IMR-90 (cell line): ENCODE measurements at regions not wholly inside any gene's neighbourhood (a gene's known extent, or its start where the extent isn't known, plus 50 kb on each side); places are given as distances from the start of the nearest gene placed in this dataset.

Experiments
- CEBPB ChIP-seq: IDR thresholded peaks from 2 replicates; pipeline ENCODE4 v1.6.1; 2012; ENCODE audit warnings: low read depth, low read length, improper control_type of control experiment
- ELK1 ChIP-seq: fragments of 150-350 bp; IDR thresholded peaks from 2 replicates; pipeline ENCODE4 v1.6.1; 2016; ENCODE audit warnings: low read depth, mild to moderate bottlenecking, low read length, moderate library complexity, borderline replicate concordance
- FOS ChIP-seq: fragments of 150-350 bp; IDR thresholded peaks from 2 replicates; pipeline ENCODE4 v1.6.1; 2016; ENCODE audit warnings: low read depth, low read length
- MAFK ChIP-seq: IDR thresholded peaks from 2 replicates; pipeline ENCODE4 v1.6.1; 2012; ENCODE audit warnings: low read depth, low read length, improper control_type of control experiment
- MAZ ChIP-seq: IDR thresholded peaks from 2 replicates; pipeline ENCODE4 v1.6.1; 2012; ENCODE audit warnings: low read depth, mild to moderate bottlenecking, low read length, improper control_type of control experiment, moderate library complexity, borderline replicate concordance
- MXI1 ChIP-seq: IDR thresholded peaks from 2 replicates; pipeline ENCODE4 v1.6.1; 2012; ENCODE audit warnings: low read depth, mild to moderate bottlenecking, low read length, moderate library complexity, borderline replicate concordance
- NFE2L2 ChIP-seq: fragments of 150-350 bp; IDR thresholded peaks from 2 replicates; pipeline ENCODE4 v1.6.1; 2016; ENCODE audit warnings: low read depth, mild to moderate bottlenecking, low read length
- POLR2A ChIP-seq: IDR thresholded peaks from 2 replicates; pipeline ENCODE4 v1.6.1; 2012; ENCODE audit warnings: mild to moderate bottlenecking, low read depth, low read length
- RAD21 ChIP-seq: IDR thresholded peaks from 2 replicates; pipeline ENCODE4 v1.6.1; 2012; ENCODE audit warnings: low read length, improper control_type of control experiment
- TF ChIP-seq, protein P1 (sequence below): conservative IDR thresholded peaks from 2 replicates; pipeline ENCODE4 v1.5.1; 2012; ENCODE audit warnings: mild to moderate bottlenecking, low read depth, low read length, improper control_type of control experiment

- TF ChIP-seq, protein P1, sequence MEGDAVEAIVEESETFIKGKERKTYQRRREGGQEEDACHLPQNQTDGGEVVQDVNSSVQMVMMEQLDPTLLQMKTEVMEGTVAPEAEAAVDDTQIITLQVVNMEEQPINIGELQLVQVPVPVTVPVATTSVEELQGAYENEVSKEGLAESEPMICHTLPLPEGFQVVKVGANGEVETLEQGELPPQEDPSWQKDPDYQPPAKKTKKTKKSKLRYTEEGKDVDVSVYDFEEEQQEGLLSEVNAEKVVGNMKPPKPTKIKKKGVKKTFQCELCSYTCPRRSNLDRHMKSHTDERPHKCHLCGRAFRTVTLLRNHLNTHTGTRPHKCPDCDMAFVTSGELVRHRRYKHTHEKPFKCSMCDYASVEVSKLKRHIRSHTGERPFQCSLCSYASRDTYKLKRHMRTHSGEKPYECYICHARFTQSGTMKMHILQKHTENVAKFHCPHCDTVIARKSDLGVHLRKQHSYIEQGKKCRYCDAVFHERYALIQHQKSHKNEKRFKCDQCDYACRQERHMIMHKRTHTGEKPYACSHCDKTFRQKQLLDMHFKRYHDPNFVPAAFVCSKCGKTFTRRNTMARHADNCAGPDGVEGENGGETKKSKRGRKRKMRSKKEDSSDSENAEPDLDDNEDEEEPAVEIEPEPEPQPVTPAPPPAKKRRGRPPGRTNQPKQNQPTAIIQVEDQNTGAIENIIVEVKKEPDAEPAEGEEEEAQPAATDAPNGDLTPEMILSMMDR = no peak
- TF ChIP-seq NFE2L2 (no peak), CEBPB (no peak), MAZ (no peak), POLR2A (no peak), RAD21 (no peak), MAFK (no peak), ELK1 (no peak), MXI1 (no peak), FOS (no peak)
Observed at GRCh38 chr5:167263185-167263584, 1028.3 kb upstream of the WWC1 start.
